Thyroid gland (tissue), 4 donors: ENCODE measurements at regions not wholly inside any gene's neighbourhood (a gene's known extent, or its start where the extent isn't known, plus 50 kb on each side); places are given as distances from the start of the nearest gene placed in this dataset. TPM values are rescaled to one million over a fixed set of nuclear protein-coding genes. Genes with fewer than 3 reads are reported as not detected.

Source experiments
- DNase-seq, 2 donors: peaks; one replicate each; pipeline ENCODE4 v3.0.0-alpha.2; 2019
- H3K27ac ChIP-seq, 3 donors: fragments of 200-600 bp; sonication (generic); 1 replicate in 2 of 3; 2 replicates in 1 of 3; pipeline ENCODE4 v1.5.1; 2016 to 2019; ENCODE audit warnings: mild to moderate bottlenecking in 1 of 3, moderate library complexity in 1 of 3
- H3K27me3 ChIP-seq: fragments of 200-600 bp; sonication (generic); one replicate; pipeline ENCODE4 v1.5.1; 2019
- H3K36me3 ChIP-seq, 2 donors: fragments of 200-600 bp; sonication (generic); one replicate each; pipeline ENCODE4 v1.5.1; 2016 to 2019
- H3K4me1 ChIP-seq, 2 donors: fragments of 200-600 bp; sonication (generic); one replicate each; pipeline ENCODE4 v1.5.1; 2017 to 2019
- H3K4me3 ChIP-seq, 3 donors: fragments of 200-600 bp; sonication (generic); replicated peaks in 1 of 3; 1 replicate in 2 of 3; 2 replicates in 1 of 3; pipeline ENCODE4 v1.5.1; 2016; ENCODE audit warnings: mild to moderate bottlenecking in 1 of 3
- H3K9me3 ChIP-seq: fragments of 200-600 bp; sonication (generic); one replicate; pipeline ENCODE4 v1.5.1; 2017
- POLR2A ChIP-seq, 2 donors: fragments of 450-650 bp; IDR thresholded peaks; one replicate each; pipeline ENCODE4 v1.6.1; 2017; ENCODE audit warnings: antibody characterized with exemption in 2 of 2, mild to moderate bottlenecking in 2 of 2, moderate library complexity in 1 of 2
- WGBS, 2 donors: methylation state at CpG; one replicate each; pipeline ENCODE4 v1.1.5; 2017; 5-methylcytosine and 5-hydroxymethylcytosine counted together
- intact Hi-C: fragments of 100-400 bp; cut with DNase I; formaldehyde crosslinking; loops from one replicate; pipeline ENCODE4 v1.15.1; 2023
- small RNA-seq: library from RNA; depleted of rRNA; stranded (forward); fragments of <200 nt; gene quantifications from one replicate; pipeline ENCODE3, GENCODE V24; 2016
- TF ChIP-seq, protein P1 (sequence below), 6 experiments: fragments of 200-600 bp in 3 of 6; fragments of 450-650 bp in 3 of 6; sonication (generic) in 3 of 6; IDR thresholded peaks; one replicate each; pipeline ENCODE4 v1.5.1; 2016 to 2019; ENCODE audit warnings: antibody characterized with exemption in 6 of 6, mild to moderate bottlenecking in 2 of 6, inconsistent platforms in 1 of 6, moderate library complexity in 1 of 6

- H3K27me3 ChIP-seq: no peaks in the 10 kb centered on the region
- DNase-seq: no peak
- H3K36me3 ChIP-seq: no peaks in the 10 kb centered on the region
- intact Hi-C loops: no loop called here
- H3K9me3 ChIP-seq: no peaks in the 10 kb centered on the region
- H3K4me1 ChIP-seq: no peaks in the 10 kb centered on the region
- no peak for TF ChIP-seq POLR2A (IDR thresholded peaks at IDR 0.05)
- TF ChIP-seq, protein P1, sequence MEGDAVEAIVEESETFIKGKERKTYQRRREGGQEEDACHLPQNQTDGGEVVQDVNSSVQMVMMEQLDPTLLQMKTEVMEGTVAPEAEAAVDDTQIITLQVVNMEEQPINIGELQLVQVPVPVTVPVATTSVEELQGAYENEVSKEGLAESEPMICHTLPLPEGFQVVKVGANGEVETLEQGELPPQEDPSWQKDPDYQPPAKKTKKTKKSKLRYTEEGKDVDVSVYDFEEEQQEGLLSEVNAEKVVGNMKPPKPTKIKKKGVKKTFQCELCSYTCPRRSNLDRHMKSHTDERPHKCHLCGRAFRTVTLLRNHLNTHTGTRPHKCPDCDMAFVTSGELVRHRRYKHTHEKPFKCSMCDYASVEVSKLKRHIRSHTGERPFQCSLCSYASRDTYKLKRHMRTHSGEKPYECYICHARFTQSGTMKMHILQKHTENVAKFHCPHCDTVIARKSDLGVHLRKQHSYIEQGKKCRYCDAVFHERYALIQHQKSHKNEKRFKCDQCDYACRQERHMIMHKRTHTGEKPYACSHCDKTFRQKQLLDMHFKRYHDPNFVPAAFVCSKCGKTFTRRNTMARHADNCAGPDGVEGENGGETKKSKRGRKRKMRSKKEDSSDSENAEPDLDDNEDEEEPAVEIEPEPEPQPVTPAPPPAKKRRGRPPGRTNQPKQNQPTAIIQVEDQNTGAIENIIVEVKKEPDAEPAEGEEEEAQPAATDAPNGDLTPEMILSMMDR (IDR thresholded peaks at IDR 0.05): no peak
- no peak overlapping the region for H3K4me3 ChIP-seq
- 52 to 57% methylated on average over 8 of the region's 8 CpGs for WGBS, 2 donors
- H3K27ac ChIP-seq: no peak overlapping the region
Measured at GRCh38 chr12:68559984-68560850, 50.5 kb upstream of the RAP1B start.

DNA sequence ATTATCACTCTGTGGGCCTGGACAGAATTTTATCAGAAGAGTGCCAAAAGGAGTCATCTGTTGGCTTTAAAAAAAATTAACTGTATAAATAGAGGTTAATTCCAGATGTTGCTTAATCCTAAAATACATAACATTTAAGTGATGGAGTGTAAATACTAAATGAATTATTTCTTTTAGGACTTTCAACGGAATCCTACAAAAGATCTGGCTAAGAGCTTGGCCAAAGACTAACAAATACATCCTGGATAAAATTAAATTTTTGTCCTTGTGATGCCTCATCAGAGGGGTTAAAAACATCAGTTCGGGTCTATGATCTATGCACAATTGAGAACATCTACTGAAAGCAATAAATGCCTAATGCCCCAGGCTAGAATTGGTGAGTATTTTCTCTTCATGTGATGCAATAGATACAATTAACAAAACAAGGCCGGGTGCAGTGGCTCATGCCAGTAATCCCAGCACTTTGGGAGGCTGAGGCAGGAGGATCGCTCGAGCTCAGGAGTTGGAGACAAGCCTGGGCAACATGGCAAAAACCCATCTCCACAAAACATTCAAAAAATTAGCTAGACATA, 49.8 kb upstream of the RAP1B start:
- Histone ChIP-seq H3K4me1 (no peaks in the 10 kb centered on the region), H3K36me3 (no peaks in the 10 kb centered on the region), H3K27ac (no peak overlapping the region), H3K9me3 (no peaks in the 10 kb centered on the region), H3K4me3 (no peak overlapping the region), H3K27me3 (no peaks in the 10 kb centered on the region)
- WGBS, 2 donors: 88 to 92% methylated on average over 5 of the region's 5 CpGs
- intact Hi-C loops: no loop called here
- no peak for DNase-seq
- TF ChIP-seq, protein P1 (IDR thresholded peaks at IDR 0.05): no peak
- TF ChIP-seq POLR2A (IDR thresholded peaks at IDR 0.05): no peak

Small RNAs in the stretch of these regions (small RNA-seq; reads per million reads assigned to genes)
- gene AC008033.2: not detected
